Osteocyte (in vitro differentiated cells): ENCODE measurements at regions not wholly inside any gene's neighbourhood (a gene's known extent, or its start where the extent isn't known, plus 50 kb on each side); places are given as distances from the start of the nearest gene placed in this dataset.

Source experiments
- DNase-seq: peaks from one replicate; pipeline ENCODE4 v3.0.0; 2021; ENCODE audit warnings: mixed read lengths; ENCODE audit not compliant: unreplicated experiment; ENCODE audit errors: extremely low spot score
- H3K27ac Mint-ChIP-seq: one replicate; pipeline ENCODE4 v1.8.0; 2021; ENCODE audit warnings: mild to moderate bottlenecking, mixed read lengths; ENCODE audit not compliant: unreplicated experiment
- H3K27me3 Mint-ChIP-seq: one replicate; pipeline ENCODE4 v1.8.0; 2021; ENCODE audit warnings: mixed read lengths; ENCODE audit not compliant: unreplicated experiment
- H3K36me3 Mint-ChIP-seq: one replicate; pipeline ENCODE4 v1.8.0; 2021; ENCODE audit warnings: mixed read lengths; ENCODE audit not compliant: unreplicated experiment
- H3K4me1 Mint-ChIP-seq: one replicate; pipeline ENCODE4 v1.8.0; 2021; ENCODE audit warnings: mixed read lengths; ENCODE audit not compliant: unreplicated experiment
- H3K4me3 Mint-ChIP-seq: one replicate; pipeline ENCODE4 v1.8.0; 2021; ENCODE audit warnings: mild to moderate bottlenecking, moderate library complexity, mixed read lengths; ENCODE audit not compliant: unreplicated experiment
- H3K9me3 Mint-ChIP-seq: one replicate; pipeline ENCODE4 v1.8.0; 2021; ENCODE audit warnings: mixed read lengths; ENCODE audit not compliant: unreplicated experiment
- TF ChIP-seq, protein P1 (sequence below): fragments of 200-600 bp; sonication (generic); IDR thresholded peaks from 2 replicates; pipeline ENCODE4 v1.5.0; 2021; ENCODE audit warnings: antibody characterized with exemption, mild to moderate bottlenecking, moderate library complexity

DNA sequence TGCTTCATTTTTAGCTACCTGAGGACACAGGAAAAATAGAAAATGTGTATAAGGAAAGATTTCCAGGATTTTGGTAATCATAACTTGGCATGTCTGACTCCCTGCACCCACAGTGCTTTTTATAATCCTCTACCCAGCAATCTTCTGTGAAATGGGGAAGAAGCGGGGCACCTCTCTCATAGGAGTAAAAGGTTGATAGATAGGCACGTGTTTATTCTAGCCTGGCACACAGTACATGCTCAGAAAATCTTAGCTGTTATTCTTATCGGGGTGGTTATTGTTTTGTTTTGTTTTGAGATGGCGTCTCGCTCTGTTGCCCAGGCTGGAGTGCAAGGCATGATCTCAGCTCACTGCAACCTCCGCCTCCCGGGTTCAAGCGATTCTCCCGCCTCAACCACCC, 87.7 kb upstream of the SALL4 start:
- H3K9me3 Mint-ChIP-seq = no peaks in the 10 kb centered on the region
- no peaks in the 10 kb centered on the region for H3K36me3 Mint-ChIP-seq
- H3K27me3 Mint-ChIP-seq = peaks cover 3% of the 10 kb centered on the region
- TF ChIP-seq, protein P1, sequence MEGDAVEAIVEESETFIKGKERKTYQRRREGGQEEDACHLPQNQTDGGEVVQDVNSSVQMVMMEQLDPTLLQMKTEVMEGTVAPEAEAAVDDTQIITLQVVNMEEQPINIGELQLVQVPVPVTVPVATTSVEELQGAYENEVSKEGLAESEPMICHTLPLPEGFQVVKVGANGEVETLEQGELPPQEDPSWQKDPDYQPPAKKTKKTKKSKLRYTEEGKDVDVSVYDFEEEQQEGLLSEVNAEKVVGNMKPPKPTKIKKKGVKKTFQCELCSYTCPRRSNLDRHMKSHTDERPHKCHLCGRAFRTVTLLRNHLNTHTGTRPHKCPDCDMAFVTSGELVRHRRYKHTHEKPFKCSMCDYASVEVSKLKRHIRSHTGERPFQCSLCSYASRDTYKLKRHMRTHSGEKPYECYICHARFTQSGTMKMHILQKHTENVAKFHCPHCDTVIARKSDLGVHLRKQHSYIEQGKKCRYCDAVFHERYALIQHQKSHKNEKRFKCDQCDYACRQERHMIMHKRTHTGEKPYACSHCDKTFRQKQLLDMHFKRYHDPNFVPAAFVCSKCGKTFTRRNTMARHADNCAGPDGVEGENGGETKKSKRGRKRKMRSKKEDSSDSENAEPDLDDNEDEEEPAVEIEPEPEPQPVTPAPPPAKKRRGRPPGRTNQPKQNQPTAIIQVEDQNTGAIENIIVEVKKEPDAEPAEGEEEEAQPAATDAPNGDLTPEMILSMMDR = no peak
- no peak overlapping the region for H3K27ac Mint-ChIP-seq
- peaks cover 7% of the 10 kb centered on the region for H3K4me1 Mint-ChIP-seq
- no peak overlapping the region for H3K4me3 Mint-ChIP-seq
- no peak for DNase-seq

DNA sequence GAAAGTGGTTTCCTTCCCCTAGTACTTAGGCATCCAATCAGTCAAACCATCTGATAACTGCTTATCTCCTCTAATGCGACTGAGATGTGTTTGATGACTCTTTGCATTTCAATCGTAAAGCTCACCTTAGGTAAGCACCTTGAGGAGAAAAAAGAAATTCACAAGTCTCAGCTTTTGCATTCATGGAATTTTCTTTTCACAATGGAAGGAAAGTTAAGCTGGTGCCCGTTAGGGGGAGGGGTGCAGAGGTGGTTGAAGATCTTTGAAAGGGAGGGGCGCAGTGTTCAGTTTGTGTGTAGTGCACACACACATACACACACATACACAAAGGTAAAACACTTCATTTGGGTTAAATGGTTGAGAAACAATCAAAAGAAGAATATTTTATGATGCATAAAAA, 87.1 kb upstream of the SALL4 start:
- no peaks in the 10 kb centered on the region for H3K36me3 Mint-ChIP-seq
- no peaks in the 10 kb centered on the region for H3K9me3 Mint-ChIP-seq
- peaks cover 2% of the 10 kb centered on the region for H3K27me3 Mint-ChIP-seq
- no peak overlapping the region for H3K27ac Mint-ChIP-seq
- TF ChIP-seq, protein P1 = no peak
- H3K4me3 Mint-ChIP-seq = no peak overlapping the region
- DNase-seq = no peak
- peaks cover 7% of the 10 kb centered on the region for H3K4me1 Mint-ChIP-seq

DNA sequence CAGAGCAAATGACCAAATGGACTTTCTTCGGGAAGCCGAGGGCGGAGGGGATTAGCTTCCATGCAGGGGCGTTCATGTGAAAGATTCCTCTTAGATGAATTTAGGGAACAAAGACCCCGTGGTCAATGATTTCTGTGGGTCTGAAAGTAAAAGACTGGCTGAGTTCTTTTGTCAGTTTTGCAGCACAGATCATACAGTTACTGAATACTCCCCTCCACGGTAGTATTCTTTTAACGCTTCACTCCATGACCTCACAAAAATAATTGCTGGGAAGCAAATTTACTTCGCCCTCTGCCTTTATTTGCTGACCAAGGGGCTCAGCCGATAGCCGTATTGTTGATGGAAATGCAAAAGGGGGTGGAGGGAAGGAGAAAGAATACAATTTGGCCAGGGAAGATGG, 86.0 kb upstream of the SALL4 start:
- DNase-seq = no peak
- TF ChIP-seq, protein P1 = no peak
- Mint-ChIP-seq H3K27me3 (no peaks in the 10 kb centered on the region), H3K27ac (no peak overlapping the region), H3K4me3 (no peak overlapping the region), H3K4me1 (peaks cover 7% of the 10 kb centered on the region), H3K36me3 (no peaks in the 10 kb centered on the region), H3K9me3 (no peaks in the 10 kb centered on the region)

DNA sequence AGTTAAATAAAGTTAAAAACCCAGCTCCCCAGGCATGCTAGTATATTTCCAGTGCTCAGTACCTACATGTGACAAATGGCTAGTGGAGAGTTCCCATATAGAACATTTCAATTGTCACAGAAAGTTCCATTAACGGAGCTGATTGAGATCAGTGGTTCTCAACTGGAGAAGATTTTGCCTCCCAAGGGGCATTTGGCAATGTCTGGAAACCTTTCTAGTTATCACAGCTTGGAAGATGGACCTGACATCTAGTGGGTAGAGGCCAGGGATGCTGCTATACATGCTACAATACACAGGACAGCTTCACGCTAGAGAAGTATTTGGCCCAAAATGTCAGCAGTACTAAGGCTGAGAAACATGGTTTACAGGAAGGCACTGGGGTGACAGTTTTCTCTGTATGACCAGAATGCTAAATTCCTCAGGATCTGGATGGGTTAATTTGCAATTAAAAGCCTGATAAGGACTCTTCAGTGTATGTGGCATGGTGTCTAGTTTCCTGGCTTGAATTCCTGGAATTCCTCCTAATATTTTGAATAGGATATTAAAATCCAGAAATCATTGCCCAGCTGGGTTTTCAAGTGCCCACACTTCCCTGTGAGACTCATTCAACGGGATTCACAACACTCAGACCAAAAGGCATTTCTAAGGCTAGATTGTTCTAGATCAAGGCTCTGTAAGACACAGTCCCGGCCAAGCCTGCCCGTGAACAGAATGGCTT, 84.7 kb upstream of the SALL4 start:
- Mint-ChIP-seq H3K27me3 (no peaks in the 10 kb centered on the region), H3K9me3 (no peaks in the 10 kb centered on the region), H3K36me3 (no peaks in the 10 kb centered on the region), H3K4me3 (no peak overlapping the region), H3K4me1 (peaks cover 7% of the 10 kb centered on the region), H3K27ac (no peak overlapping the region)
- TF ChIP-seq, protein P1 = no peak
- DNase-seq = no peak

DNA sequence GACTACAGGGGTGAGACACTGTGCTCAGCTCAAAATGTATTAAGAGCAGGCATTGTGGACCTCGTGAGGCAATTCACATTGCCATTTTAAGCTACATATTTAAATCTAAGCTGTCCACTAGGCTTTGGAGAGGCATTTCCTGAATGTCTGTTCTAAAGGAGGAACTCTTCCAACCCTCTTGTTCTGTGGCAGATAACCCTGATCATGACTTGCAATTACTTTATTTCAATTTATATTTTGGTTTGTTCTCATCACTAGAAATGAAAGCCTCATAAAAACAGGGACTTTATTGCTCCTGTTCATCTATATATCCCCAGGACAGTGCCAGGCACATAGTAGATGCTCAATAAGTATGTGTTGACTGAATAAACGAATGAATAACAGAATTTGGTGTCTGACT, 84.0 kb upstream of the SALL4 start:
- Mint-ChIP-seq H3K4me1 (peaks cover 7% of the 10 kb centered on the region), H3K9me3 (no peaks in the 10 kb centered on the region), H3K36me3 (no peaks in the 10 kb centered on the region), H3K27me3 (no peaks in the 10 kb centered on the region), H3K27ac (no peak overlapping the region), H3K4me3 (no peak overlapping the region)
- DNase-seq = no peak
- TF ChIP-seq, protein P1 = no peak
